Upper lobe of left lung (tissue), 4 donors: ENCODE measurements at regions not wholly inside any gene's neighbourhood (a gene's known extent, or its start where the extent isn't known, plus 50 kb on each side); places are given as distances from the start of the nearest gene placed in this dataset.

ENCODE experiments used
- CTCF ChIP-seq, 6 experiments: fragments of 450-650 bp in 4 of 6; fragments of 200-600 bp in 2 of 6; sonication (generic) in 2 of 6; IDR thresholded peaks; one replicate each; pipeline ENCODE4 v1.5.1; 2016 to 2019; ENCODE audit warnings: antibody characterized with exemption in 6 of 6
- EP300 ChIP-seq, 4 donors: sonication (generic); formaldehyde crosslinking; IDR thresholded peaks; one replicate each; pipeline ENCODE4 v1.5.1; 2017; ENCODE audit warnings: antibody characterized with exemption in 4 of 4, control low read depth in 2 of 4
- POLR2A ChIP-seq, 4 donors: fragments of 450-650 bp; IDR thresholded peaks; one replicate each; pipeline ENCODE4 v1.5.1; 2016 to 2017; ENCODE audit warnings: antibody characterized with exemption in 4 of 4, mild to moderate bottlenecking in 2 of 4
- POLR2AphosphoS5 ChIP-seq, 2 donors: sonication (generic); formaldehyde crosslinking; IDR thresholded peaks; one replicate each; pipeline ENCODE4 v1.5.1; 2017; ENCODE audit warnings: antibody characterized with exemption in 2 of 2

DNA sequence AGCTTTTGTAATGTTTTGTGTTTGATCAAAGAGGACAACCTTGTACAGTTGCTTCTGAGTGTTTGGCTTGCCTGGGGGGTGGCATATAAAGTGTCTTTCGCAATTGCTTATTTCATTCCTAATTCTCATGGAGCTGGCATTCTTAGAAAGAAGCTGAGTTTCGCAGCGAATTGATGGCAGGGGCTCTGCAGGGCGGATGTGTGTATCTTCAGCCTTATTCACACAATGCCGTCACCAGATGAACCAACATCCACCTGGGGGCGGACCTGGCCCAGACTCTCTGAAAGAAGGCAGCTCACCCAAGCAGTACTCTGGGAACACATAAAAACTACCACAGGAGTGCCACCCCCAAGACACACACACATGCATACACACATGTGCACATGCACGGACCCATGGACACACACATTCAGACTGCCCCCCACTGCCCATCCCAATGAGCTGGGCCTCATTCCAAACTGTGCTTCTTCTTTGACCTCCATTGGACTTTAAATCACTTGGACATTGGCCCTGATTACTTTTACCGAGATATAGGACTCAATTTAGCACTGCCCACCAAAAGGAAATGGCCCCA, 55.4 kb upstream of the FOXQ1 start:
- no peak for TF ChIP-seq CTCF (IDR thresholded peaks at IDR 0.05)
- TF ChIP-seq POLR2A (IDR thresholded peaks at IDR 0.05): no peak
- TF ChIP-seq EP300 (IDR thresholded peaks at IDR 0.05): no peak
- no peak for TF ChIP-seq POLR2AphosphoS5 (IDR thresholded peaks at IDR 0.05)
